HCT116 (cell line): ENCODE measurements at regions not wholly inside any gene's neighbourhood (a gene's known extent, or its start where the extent isn't known, plus 50 kb on each side); places are given as distances from the start of the nearest gene placed in this dataset.

ENCODE experiments used
- ATAC-seq: fragments of 200-7000 bp; cut with Tn5 transposase; 2 replicates; pipeline ENCODE4 v1.9.1; 2020; ENCODE audit warnings: mild to moderate bottlenecking, moderate library complexity
- BruUV-seq: library from RNA; stranded (reverse); fragments of 400-500 nt; replicated peaks from 2 replicates; lab custom pipeline; 2021; lab: Mats Ljungman, UMichigan
- CTCF ChIA-PET: fragments of 300-600 bp; sonication (Branson Sonifier 250); formaldehyde crosslinking; loops from one replicate; lab custom pipeline; 2021; ENCODE audit warnings: antibody characterized with exemption; lab: Charles Lee
- POLR2A ChIA-PET: fragments of 300-600, 350-600 bp; sonication (Branson Sonifier 250); formaldehyde crosslinking; loops from one replicate; lab custom pipeline; 2021; ENCODE audit warnings: antibody characterized with exemption; lab: Charles Lee
- RAD21 ChIA-PET, 2 experiments: fragments of 300-600 bp; sonication (Branson Sonifier 250); formaldehyde crosslinking; loops; one replicate each; lab custom pipeline; 2023; ENCODE audit warnings: low total read pairs in 2 of 2; ENCODE audit not compliant: uncharacterized antibody in 2 of 2, unreplicated experiment in 2 of 2, low non-redundant PET in 1 of 2; lab: Charles Lee
- DNase-seq: peaks from one replicate; pipeline ENCODE4 v3.0.0-alpha.2; 2010; ENCODE audit warnings: low read depth, low spot score
- H2AFZ ChIP-seq: fragments of 200-600 bp; shearing (Covaris generic), sonication (generic); 2 replicates; pipeline ENCODE4 v1.6.1; 2017; ENCODE audit warnings: low read depth, mixed run types, mixed read lengths, antibody characterized with exemption, low read length; ENCODE audit not compliant: poor library complexity, severe bottlenecking
- H3K27ac ChIP-seq: 2 replicates; pipeline ENCODE4 v1.5.1; 2012; ENCODE audit warnings: low read depth, low read length
- H3K27me3 ChIP-seq: fragments of 200-600 bp; sonication (generic); 2 replicates; pipeline ENCODE4 v1.6.1; 2016; ENCODE audit warnings: mixed run types, low read length, mixed read lengths; ENCODE audit not compliant: insufficient read depth
- H3K36me3 ChIP-seq, 2 experiments: fragments of 200-500 bp in 1 of 2; fragments of 200-600 bp in 1 of 2; sonication (Bioruptor generic) in 1 of 2; sonication (generic) in 1 of 2; 2 replicates each; pipeline versions ENCODE4 v1.5.1 to v1.6.1; 2014 to 2016; ENCODE audit warnings: low read length in 2 of 2, inconsistent platforms in 1 of 2, mixed read lengths in 1 of 2, mixed run types in 1 of 2; ENCODE audit not compliant: insufficient read depth in 2 of 2, control insufficient read depth in 1 of 2
- H3K4me1 ChIP-seq, 2 experiments: fragments of 200-600 bp in 1 of 2; sonication (generic) in 1 of 2; 2 replicates each; pipeline versions ENCODE4 v1.5.1 to v1.6.1; 2012 to 2017; ENCODE audit warnings: low read length in 2 of 2, inconsistent platforms in 1 of 2, mild to moderate bottlenecking in 1 of 2, mixed read lengths in 1 of 2, mixed run types in 1 of 2, moderate library complexity in 1 of 2; ENCODE audit not compliant: insufficient read depth in 2 of 2, control insufficient read depth in 1 of 2
- H3K4me2 ChIP-seq: fragments of 200-600 bp; sonication (generic); 2 replicates; pipeline ENCODE4 v1.6.1; 2017; ENCODE audit warnings: mixed run types, low read length, mixed read lengths
- H3K4me3 ChIP-seq, 2 experiments: fragments of 200-600 bp in 1 of 2; sonication (generic) in 1 of 2; replicated peaks in 1 of 2; 2 replicates each; pipeline ENCODE4 v1.5.1; 2011 to 2016; ENCODE audit warnings: low read length in 2 of 2, control low read depth in 1 of 2, low read depth in 1 of 2, mild to moderate bottlenecking in 1 of 2, mixed read lengths in 1 of 2, mixed run types in 1 of 2
- H3K79me2 ChIP-seq: fragments of 200-600 bp; sonication (generic); 2 replicates; pipeline ENCODE4 v1.6.1; 2017; ENCODE audit warnings: mild to moderate bottlenecking, mixed run types, low read length, moderate library complexity, mixed read lengths; ENCODE audit not compliant: insufficient read depth
- H3K9ac ChIP-seq: fragments of 200-600 bp; sonication (generic); 2 replicates; pipeline ENCODE4 v1.6.1; 2016; ENCODE audit warnings: low read length, mixed read lengths
- H3K9me2 ChIP-seq: fragments of 200-600 bp; sonication (generic), shearing (Covaris generic); 2 replicates; pipeline ENCODE4 v1.6.1; 2017; ENCODE audit warnings: mixed run types, mild to moderate bottlenecking, moderate library complexity; ENCODE audit not compliant: insufficient read depth
- H3K9me3 ChIP-seq, 2 experiments: fragments of 200-500 bp in 1 of 2; fragments of 200-600 bp in 1 of 2; sonication (Bioruptor generic) in 1 of 2; sonication (generic) in 1 of 2; 2 replicates each; pipeline ENCODE4 v1.6.1; 2014 to 2017; ENCODE audit warnings: low read length in 2 of 2, mixed read lengths in 2 of 2, inconsistent platforms in 1 of 2, low read depth in 1 of 2, mild to moderate bottlenecking in 1 of 2, mixed run types in 1 of 2, moderate library complexity in 1 of 2; ENCODE audit not compliant: control insufficient read depth in 1 of 2, insufficient read depth in 1 of 2
- H4K20me1 ChIP-seq: fragments of 200-600 bp; sonication (generic), shearing (Covaris generic); 2 replicates; pipeline ENCODE4 v1.6.1; 2017; ENCODE audit warnings: mixed run types, mild to moderate bottlenecking, moderate library complexity; ENCODE audit not compliant: insufficient read depth
- CBX3 ChIP-seq: IDR thresholded peaks from 2 replicates; pipeline ENCODE4 v1.6.1; 2012; ENCODE audit warnings: low read depth
- CEBPB ChIP-seq: IDR thresholded peaks from 2 replicates; pipeline ENCODE4 v1.6.1; 2012; ENCODE audit warnings: low read depth
- ELF1 ChIP-seq: IDR thresholded peaks from 2 replicates; pipeline ENCODE4 v1.6.1; 2012; ENCODE audit warnings: low read depth, borderline replicate concordance
- EZH2 ChIP-seq: fragments of 200-600 bp; sonication (generic); IDR thresholded peaks from 2 replicates; pipeline ENCODE4 v1.6.1; 2017; ENCODE audit warnings: antibody characterized with exemption, mixed run types
- JUND ChIP-seq: IDR thresholded peaks from 2 replicates; pipeline ENCODE4 v1.6.1; 2012
- TCF7L2 ChIP-seq: IDR thresholded peaks from 2 replicates; pipeline ENCODE4 v1.7.0; 2011; ENCODE audit warnings: borderline replicate concordance, inconsistent platforms; ENCODE audit not compliant: insufficient read depth, insufficient read length; ENCODE audit errors: extremely low read depth
- YY1 ChIP-seq: IDR thresholded peaks from 2 replicates; pipeline ENCODE4 v1.6.1; 2011; ENCODE audit warnings: low read length, low read depth, moderate library complexity, mild to moderate bottlenecking; ENCODE audit not compliant: insufficient replicate concordance; ENCODE audit errors: extremely low read depth
- ZFX ChIP-seq: fragments of 450-650 bp; IDR thresholded peaks from 2 replicates; pipeline ENCODE4 v1.6.1; 2017
- ZNF274 ChIP-seq: fragments of 200-500 bp; sonication (Bioruptor generic); IDR thresholded peaks from 2 replicates; pipeline ENCODE4 v1.6.1; 2014; ENCODE audit warnings: mild to moderate bottlenecking, low read depth, low read length, inconsistent platforms
- intact Hi-C: fragments of 100-400 bp; cut with micrococcal nuclease; formaldehyde crosslinking; loops from 2 replicates; pipeline ENCODE4 v1.10.0; 2022
- TF ChIP-seq, protein P1 (sequence below): IDR thresholded peaks from 2 replicates; pipeline ENCODE4 v1.6.1; 2012

DNA sequence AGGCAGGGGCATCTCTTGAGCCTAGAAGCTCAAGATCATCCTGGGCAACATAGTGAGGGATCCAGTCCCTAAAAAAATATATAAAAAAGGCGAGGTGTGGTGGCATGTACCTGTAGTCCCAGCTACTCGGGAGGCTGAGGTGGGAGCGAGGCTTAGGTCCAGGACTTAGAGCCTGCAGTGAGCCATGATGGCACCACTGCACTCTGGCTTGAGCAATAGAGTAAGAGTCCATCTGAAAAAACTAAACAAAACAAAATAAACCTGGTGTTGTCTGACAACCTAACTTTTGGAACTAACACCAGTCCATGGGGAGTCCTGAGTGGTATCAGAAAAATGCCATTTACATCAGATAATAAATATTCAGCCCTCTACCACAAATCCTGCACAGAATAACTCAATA is 110.1 kb upstream of the NRIP1 start:
- Histone ChIP-seq H3K27ac (no peak overlapping the region), H3K9me2 (no peaks in the 10 kb centered on the region), H3K4me2 (no peak overlapping the region), H3K79me2 (no peaks in the 10 kb centered on the region), H2AFZ (no peak overlapping the region), H3K9me3 (0 out of 4 replicates have a peak, but pooled peaks cover 0 to 3% of the 10 kb centered on the region in 2 experiments), H4K20me1 (no peaks in the 10 kb centered on the region), H3K4me1 (no peaks in the 10 kb centered on the region), H3K27me3 (no peaks in the 10 kb centered on the region), H3K36me3 (no peaks in the 10 kb centered on the region), H3K4me3 (no peak overlapping the region), H3K9ac (no peak overlapping the region)
- CTCF ChIA-PET = no interaction called here
- BruUV-seq = no TSS peak
- DNase-seq (no peak), ATAC-seq (no peak)
- RAD21 ChIA-PET = no interaction called here
- POLR2A ChIA-PET = no interaction called here
- intact Hi-C loops = no loop called here
- TF ChIP-seq EZH2 (no peak), ELF1 (no peak), JUND (no peak), CEBPB (no peak), TCF7L2 (no peak)

DNA sequence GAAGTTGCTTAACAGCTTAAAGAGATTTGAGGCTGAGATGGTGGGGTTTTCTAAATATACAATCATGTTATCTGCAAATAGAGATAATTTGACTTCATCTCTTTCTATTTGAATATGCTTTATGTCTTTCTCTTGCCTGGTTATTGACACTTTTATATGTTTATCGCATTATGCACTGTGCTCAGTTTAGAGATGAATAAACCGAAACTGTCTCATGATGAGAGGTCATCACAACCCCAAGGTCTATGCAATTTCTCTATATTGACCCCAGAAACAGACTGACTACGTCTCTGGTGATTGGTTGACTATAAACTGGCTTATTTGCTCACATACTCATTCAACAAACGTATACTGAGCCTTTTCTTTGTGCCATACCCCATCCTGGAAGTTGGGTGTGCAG is 117.9 kb upstream of the NRIP1 start:
- Histone ChIP-seq H3K79me2 (no peaks in the 10 kb centered on the region), H3K4me2 (no peak overlapping the region), H3K4me3 (no peak overlapping the region), H3K4me1 (no peaks in the 10 kb centered on the region), H3K27ac (no peak overlapping the region), H3K36me3 (no peaks in the 10 kb centered on the region), H2AFZ (no peak overlapping the region), H3K27me3 (no peaks in the 10 kb centered on the region), H3K9me2 (no peaks in the 10 kb centered on the region), H3K9ac (no peak overlapping the region), H4K20me1 (no peaks in the 10 kb centered on the region), H3K9me3 (no peaks in the 10 kb centered on the region; a peak in 1 of 4 replicates)
- no peak for TF ChIP-seq ZNF274
- no peak for TF ChIP-seq CBX3
- no peak for TF ChIP-seq YY1
- no peak for TF ChIP-seq ZFX
- TF ChIP-seq, protein P1, sequence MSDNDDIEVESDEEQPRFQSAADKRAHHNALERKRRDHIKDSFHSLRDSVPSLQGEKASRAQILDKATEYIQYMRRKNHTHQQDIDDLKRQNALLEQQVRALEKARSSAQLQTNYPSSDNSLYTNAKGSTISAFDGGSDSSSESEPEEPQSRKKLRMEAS = no peak
- no peak for ATAC-seq
- DNase-seq = no peak
- ChIA-PET POLR2A (no interaction called here), RAD21 (no interaction called here), CTCF (no interaction called here)
- no TSS peak for BruUV-seq
- intact Hi-C loops = no loop called here
